ENCODE measurements at regions not wholly inside any gene's neighbourhood (a gene's known extent, or its start where the extent isn't known, plus 50 kb on each side); places are given as distances from the start of the nearest gene placed in this dataset.

GRCh38 chr9:126089789-126090188, 236.8 kb upstream of the MVB12B start:
- no peak for DNase-seq (ENCODE audit: low spot score)

- DNase-seq (ENCODE audit: low spot score), result no peak
Observed at GRCh38 chr9:126093771-126094170, 232.9 kb upstream of the MVB12B start.

DNA sequence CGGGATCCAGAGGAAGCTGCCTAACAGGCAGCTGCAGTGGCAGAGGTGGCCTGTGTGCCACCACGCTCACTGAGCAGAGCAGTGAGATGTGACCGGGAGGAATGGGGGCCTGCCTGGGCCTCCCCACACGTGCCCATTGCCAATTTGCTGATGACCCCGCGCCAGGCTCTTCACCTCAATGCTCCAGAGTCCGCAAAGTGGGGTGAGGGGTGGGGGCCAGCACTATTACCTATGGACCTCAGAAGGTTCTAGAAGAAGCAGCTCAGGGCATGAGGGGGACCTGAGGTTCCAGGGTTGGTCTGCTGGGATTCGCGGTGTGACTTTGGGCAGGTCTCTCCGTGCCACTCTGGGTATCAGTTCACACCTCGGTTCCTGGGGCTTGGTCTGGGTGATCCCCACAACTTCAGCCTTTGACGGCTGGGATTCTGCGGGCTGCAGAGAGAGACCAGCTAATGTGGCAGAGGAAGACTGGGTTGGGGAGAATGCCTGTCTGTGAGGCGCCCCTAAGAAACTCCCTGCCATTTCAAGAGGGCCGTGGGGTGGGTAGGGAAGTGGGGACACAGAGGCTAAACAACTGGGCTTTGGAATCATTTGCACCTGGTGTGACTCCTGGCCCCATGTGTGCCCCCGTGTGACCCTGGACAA, 231.0 kb upstream of the MVB12B start:
- no peak for DNase-seq (ENCODE audit: low spot score)

GRCh38 chr9:126096340-126096739, 230.3 kb upstream of the MVB12B start:
- no peak for DNase-seq (ENCODE audit: low spot score)

DNA sequence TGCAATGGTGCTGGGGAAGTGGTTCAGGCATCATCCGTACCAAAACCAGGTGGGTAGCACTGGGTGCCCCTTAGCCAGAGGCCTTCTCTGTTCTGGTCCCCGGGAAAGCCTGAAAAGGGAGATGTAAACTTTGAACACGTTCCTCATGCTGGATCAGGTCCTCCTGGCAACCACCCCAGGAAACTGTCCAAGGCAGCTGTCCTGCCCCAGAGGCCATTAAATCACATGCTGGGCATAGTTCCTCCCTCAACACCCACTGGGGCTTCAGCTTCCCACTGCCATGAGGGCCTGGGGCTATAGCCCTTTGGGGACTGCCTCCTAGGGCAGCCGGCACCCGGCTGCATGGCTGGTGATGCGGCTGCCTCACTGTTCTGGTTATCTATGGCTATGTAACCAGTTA, 228.9 kb upstream of the MVB12B start:
- no peak for DNase-seq (ENCODE audit: low spot score)

- no peak for DNase-seq (ENCODE audit: low spot score)
Observed at GRCh38 chr9:126106404-126106803, 220.2 kb upstream of the MVB12B start.

DNA sequence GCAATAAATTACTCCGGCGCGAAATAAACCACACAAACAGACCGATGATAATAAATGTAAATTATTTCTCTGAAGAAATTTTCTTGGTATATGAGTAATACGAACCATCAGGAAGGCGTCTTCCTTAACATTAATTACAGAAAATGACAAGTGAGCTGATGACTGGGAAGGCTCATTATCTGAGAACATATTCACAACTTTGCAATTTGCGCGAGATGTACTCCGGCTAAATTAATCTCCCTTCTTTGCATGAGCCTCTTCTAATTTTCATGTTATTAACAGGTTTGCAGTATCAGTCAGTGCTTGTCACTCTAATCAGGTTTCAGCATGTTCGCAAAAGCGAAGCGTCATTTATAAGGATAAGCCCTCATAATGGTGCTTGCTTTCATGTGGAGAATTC, 218.9 kb upstream of the MVB12B start:
- no peak for DNase-seq (ENCODE audit: low spot score)

DNA sequence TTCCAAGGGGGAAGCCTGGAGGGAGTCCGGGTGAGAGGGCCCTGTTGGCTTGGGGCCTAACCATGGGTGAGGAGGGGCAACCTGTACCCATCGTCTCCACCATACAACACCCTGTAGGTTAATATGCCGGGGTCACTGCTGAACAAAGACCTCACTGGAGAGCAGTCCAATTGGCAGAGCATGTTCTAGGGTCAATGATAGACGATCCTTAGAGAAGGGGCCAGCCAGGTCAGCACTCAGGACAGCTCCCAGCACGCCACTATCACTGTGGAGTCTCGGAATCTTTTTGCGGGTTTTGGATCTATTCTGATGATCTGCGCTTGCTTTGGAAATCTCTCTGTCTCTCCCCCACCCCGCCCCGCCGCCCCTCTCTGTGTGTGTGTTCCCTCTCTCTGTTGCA, 218.4 kb upstream of the MVB12B start:
- no peak for DNase-seq (ENCODE audit: low spot score)

GRCh38 chr9:126109575-126109974, 217.1 kb upstream of the MVB12B start:
- DNase-seq (ENCODE audit: low spot score), result no peak

GRCh38 chr9:126111556-126111955, 215.1 kb upstream of the MVB12B start:
- no peak for DNase-seq (ENCODE audit: low spot score)

DNA sequence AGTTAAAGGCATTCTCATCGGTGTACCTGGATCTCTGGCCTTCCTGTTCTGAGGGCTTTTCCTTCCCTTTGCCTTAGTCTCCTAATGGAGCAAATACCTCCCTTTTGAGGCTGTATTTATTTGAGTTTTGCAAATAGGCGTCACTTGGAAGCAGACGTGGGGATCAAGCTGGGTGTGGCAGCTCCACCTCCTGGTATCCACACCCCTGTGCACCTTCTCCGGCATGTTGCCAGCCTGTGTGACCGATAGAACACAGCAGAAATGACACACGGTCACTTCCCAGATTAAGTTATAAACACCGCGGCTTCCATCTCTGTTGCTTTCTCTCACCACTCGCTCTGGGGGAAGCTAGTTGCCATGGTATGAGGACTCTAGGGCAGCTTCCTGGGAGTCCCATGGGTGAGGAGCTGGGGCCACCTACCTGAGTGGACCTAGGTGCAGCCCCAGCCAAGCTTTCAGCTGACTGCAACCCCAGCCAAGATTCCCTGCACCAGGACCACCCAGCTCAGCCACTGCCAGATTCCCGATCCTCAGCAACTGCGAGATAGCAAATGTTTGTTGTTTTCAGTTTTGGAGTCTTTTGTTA, 214.4 kb upstream of the MVB12B start:
- no peak for DNase-seq (ENCODE audit: low spot score)

GRCh38 chr9:126113176-126113575, 213.5 kb upstream of the MVB12B start:
- DNase-seq (ENCODE audit: low spot score), result no peak

GRCh38 chr9:126113756-126114408, 212.7 kb upstream of the MVB12B start:
- no peak for DNase-seq (ENCODE audit: low spot score)

DNA sequence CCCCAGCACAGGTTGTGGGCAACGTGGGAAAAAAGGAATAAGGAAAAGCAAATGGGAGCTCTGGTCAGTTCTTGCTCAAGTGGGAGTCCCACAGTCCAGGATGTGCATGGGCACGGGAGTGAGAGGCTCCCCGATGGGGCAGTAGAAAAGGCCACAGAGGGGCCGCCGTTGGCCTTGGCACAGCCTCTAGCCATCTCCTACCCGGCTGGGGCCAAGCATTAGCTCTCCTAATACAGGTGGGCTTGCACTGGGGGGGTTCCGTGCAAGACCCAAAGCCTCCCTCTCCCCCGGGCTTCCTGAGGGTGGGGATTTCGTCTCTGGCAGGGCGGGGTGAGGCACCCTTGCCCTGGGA, 212.2 kb upstream of the MVB12B start:
- no peak for DNase-seq (ENCODE audit: low spot score)

GRCh38 chr9:126114850-126115460, 211.7 kb upstream of the MVB12B start:
- DNase-seq (ENCODE audit: low spot score), result no peak

DNA sequence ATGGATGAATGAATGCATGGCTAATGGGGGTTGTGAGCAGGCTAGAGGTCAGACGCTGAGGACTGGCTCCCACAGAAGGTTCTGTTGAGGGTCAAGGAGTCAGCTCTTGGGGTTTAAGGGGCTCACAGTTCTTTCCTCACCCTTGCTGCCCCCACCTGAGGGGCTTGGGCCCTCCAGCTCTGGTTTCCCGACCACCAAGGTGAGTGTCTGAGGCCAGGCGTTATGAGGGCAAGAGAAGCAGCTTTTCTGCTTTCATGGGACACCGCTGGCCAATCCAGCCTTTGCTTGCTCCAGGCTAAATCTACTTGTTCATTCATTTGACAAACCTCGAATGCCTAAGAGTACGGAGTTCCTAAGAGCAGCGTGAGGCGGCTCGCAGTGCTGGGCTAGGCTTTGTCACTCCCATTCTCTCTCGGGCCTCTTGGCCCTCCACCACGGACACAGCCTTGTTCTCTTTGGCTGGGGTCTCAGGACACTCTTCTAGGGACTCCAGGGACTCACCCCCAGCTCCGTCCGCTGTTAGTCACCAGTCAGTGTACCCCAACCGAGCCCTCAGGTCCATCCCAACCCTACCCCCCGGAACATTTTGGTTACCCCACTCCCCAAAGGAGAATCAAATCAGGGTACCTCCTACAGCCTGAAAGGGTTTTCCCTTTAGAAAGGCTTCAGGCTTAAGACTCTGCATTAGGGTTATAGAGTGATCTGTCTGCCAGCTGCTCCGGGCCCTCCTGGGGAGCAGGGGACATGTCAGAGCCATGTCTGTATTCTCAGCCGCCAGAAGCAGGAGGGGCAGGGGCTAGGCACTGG, 210.1 kb upstream of the MVB12B start:
- no peak for DNase-seq (ENCODE audit: low spot score)

DNA sequence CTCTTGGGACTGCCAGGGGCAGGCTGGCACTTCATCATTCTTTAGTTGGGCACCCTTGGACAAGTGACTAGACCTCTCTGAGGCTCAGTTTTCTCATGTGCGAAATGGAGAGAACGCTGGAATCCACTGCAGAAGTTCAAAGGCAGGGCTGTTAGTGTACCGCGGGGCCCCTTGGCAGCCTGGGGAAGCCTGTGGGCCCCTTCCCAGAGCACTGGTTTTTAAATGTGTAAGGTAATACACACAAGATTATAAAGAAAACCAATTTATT, 209.5 kb upstream of the MVB12B start:
- DNase-seq (ENCODE audit: low spot score), result no peak

GRCh38 chr9:126117631-126118030, 209.0 kb upstream of the MVB12B start:
- no peak for DNase-seq (ENCODE audit: low spot score)

- no peak for DNase-seq (ENCODE audit: low spot score)
Observed at GRCh38 chr9:126119731-126120130, 206.9 kb upstream of the MVB12B start.

DNA sequence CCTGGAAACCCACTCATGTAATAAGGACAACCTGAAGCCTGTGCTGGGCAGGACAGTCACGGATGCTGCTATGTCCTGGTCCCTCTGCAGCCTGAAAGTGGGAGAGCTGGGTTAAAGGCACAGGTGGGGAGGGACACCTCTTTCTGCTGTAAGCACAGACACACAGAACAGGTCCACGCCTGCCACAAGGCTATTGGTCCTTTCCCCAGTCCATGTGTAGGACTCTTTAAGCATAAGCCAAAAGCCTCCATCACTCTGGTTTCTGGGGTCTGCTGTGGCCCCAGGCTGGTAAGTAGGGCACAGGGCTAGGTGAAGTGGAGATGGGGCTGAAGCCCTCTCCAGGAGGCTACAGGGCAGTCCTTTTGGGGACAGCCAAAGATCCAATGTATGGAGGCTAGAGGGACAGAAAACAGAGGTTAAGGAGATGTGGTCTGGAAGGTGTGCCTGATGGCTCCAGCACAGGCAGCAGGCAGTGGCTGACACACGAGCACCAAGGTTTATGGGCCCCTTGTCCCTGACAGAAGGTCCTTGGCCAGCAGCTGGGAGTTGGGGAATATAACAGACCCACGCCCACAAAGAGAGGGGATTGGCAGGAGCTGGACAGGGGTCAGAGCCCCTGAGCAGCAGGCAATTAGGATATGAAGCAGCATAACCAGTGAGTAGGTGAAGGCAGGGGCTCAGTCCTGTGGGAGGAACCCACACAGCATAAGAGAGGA, 203.6 kb upstream of the MVB12B start:
- no peak for DNase-seq (ENCODE audit: low spot score)

DNA sequence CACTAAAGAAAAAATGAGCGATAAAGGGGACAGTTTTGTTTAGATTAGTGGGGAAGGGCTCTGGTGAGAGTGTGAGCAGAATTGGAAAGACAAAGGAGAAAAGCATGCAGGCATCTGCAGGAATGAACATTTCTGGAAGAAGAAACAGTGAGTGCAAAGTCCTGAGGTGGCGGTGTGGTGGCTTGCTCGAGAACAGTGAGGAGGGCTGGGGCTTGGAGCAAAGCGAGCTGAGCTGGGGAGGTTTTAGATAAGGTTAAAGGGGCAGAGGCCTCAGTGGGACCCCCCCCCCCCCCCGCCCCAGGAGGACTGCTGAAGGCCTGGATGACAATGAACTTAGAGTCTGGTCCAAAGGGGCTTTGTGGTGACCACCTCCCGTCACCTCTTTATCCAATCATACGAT, 202.7 kb upstream of the MVB12B start:
- no peak for DNase-seq (ENCODE audit: low spot score)

DNA sequence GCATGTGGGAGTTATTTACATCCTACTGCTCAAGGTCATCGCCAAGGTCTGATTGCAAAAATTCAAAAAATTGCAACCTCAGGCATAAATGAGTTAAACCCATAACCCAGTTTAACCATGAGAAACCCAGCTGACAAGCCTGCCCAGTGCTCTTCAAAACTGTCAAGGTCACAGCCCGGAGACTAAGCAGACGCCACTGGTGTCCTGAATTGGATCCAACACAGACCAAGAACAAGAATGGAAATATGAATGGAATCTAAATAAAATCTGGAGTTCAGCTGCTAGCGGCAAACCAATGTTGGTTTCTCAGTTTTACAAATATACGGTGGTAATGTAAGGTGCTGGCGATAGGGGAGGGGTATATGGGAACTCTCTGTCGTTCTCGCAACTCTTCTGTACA, 201.5 kb upstream of the MVB12B start:
- DNase-seq (ENCODE audit: low spot score), result no peak
